Esophagus muscularis mucosa (tissue), 3 donors: ENCODE measurements at regions not wholly inside any gene's neighbourhood (a gene's known extent, or its start where the extent isn't known, plus 50 kb on each side); places are given as distances from the start of the nearest gene placed in this dataset.

Source experiments
- POLR2A ChIP-seq: fragments of 450-650 bp; IDR thresholded peaks from one replicate; pipeline ENCODE4 v1.6.1; 2017; ENCODE audit warnings: antibody characterized with exemption, moderate library complexity, mild to moderate bottlenecking, low read depth
- TF ChIP-seq, protein P1 (sequence below), 3 experiments: fragments of 200-600 bp in 2 of 3; fragments of 450-650 bp in 1 of 3; sonication (generic) in 2 of 3; IDR thresholded peaks; one replicate each; pipeline ENCODE4 v1.5.1; 2017 to 2019; ENCODE audit warnings: antibody characterized with exemption in 3 of 3, mild to moderate bottlenecking in 2 of 3, moderate library complexity in 1 of 3

DNA sequence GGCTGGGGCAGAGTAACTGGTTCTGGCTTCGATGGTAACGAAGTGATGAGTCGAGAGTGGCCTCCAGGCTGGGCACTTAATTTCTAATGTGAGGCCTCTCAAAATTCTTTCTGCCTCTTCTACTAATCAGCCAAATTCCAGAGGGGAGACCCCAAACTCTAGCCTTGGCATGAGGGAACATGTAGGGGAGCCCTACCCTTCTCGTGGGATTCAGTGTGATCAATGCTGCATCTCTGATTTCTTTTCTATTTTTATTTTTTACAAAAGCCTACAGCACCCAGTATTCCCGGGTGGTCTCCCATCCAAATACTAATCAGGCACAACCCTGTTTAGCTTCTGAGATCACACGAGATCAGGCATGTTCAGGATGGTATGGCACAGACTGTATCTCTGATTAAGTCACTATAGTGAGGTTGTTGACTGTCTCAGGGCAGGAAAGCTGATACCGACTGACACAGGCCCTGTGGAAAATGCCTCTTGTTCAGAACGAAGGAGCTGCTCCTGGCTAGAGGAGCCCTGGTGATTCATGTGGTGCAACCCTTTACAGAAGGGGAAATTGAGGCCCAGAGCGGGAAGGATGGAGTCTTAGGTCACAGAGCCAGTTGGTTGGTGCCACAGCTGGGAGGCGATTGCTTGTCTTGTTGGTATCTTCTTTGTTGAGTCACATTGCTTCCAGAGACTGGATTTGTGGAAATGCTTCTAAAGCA lies 126.3 kb upstream of the HS6ST1 start:
- no peak for TF ChIP-seq POLR2A
- TF ChIP-seq, protein P1, sequence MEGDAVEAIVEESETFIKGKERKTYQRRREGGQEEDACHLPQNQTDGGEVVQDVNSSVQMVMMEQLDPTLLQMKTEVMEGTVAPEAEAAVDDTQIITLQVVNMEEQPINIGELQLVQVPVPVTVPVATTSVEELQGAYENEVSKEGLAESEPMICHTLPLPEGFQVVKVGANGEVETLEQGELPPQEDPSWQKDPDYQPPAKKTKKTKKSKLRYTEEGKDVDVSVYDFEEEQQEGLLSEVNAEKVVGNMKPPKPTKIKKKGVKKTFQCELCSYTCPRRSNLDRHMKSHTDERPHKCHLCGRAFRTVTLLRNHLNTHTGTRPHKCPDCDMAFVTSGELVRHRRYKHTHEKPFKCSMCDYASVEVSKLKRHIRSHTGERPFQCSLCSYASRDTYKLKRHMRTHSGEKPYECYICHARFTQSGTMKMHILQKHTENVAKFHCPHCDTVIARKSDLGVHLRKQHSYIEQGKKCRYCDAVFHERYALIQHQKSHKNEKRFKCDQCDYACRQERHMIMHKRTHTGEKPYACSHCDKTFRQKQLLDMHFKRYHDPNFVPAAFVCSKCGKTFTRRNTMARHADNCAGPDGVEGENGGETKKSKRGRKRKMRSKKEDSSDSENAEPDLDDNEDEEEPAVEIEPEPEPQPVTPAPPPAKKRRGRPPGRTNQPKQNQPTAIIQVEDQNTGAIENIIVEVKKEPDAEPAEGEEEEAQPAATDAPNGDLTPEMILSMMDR (IDR thresholded peaks at IDR 0.05), result no peak
